ENCODE measurements at regions not wholly inside any gene's neighbourhood (a gene's known extent, or its start where the extent isn't known, plus 50 kb on each side); places are given as distances from the start of the nearest gene placed in this dataset.
"Not testable (repeated sequence)": the region's sequence is repeated elsewhere in the genome, so short reads cannot be mapped to it uniquely, and the experiment has no call there.

GRCh38 chr18:4631239-4631638 is 176.1 kb upstream of the DLGAP1 start:
- DNase-seq: no peak

- no peak for DNase-seq
Observed at GRCh38 chr18:4605212-4605611, 150.1 kb upstream of the DLGAP1 start.

DNA sequence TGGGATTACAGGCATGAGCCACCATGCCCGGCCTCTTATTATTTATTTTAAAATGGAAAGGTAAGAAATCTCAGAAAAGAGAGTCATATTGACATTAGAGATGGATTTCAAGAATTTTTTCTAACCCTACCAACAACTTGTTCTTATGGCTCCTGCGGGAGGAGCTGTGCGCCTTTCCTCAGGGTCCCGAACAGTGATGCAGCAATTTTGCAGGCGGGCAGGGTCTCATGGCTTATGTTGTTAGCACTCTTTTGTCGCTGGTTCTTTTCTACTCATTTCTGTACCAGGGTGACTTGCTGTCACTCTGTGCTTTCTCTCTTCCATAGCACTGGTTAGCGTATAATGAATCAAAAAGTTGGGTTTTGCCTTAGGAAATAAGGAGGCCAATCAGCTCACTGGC is 148.8 kb upstream of the DLGAP1 start:
- DNase-seq: no peak

DNA sequence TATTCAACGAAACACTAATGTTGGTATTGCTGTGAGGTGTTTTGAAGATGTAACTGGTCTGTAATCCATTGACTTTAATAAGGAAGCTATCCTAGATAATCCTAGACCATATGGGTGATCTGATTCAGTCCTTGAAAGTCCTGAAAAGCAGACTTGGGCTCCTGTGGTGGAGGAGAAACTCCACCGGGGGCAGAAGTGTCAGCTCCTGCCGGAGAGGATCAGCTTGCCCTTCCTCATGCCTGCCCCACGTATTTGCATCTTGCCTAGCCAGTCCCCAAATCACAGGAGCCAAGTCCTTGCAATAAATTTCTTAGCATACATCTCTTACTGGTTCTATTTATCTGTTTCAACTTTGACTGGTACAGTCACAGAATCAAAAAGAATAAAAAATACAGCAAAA is 144.2 kb upstream of the DLGAP1 start:
- DNase-seq: no peak

GRCh38 chr18:4597301-4597700 is 142.2 kb upstream of the DLGAP1 start:
- no peak for DNase-seq

- DNase-seq: no peak
Observed at GRCh38 chr18:4593895-4594294, 138.8 kb upstream of the DLGAP1 start.

DNA sequence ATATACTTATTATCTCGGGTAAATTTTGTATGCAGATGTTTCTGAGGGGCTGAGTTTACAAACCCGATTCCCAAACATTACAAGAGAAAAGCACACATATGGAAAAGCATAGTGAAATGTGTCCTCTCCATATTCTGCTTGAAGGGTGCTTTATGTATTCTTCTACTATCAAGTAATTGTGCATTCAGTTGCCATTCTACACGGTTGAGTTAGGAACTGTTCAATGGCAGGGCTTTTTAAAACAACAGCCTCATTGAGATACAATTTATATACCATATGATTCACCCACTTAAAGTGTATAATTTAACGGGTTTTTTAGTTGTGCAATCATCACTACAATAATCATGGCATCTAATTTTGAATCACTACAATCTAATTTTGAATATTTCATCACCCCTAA is 138.4 kb upstream of the DLGAP1 start:
- DNase-seq: no peak

DNA sequence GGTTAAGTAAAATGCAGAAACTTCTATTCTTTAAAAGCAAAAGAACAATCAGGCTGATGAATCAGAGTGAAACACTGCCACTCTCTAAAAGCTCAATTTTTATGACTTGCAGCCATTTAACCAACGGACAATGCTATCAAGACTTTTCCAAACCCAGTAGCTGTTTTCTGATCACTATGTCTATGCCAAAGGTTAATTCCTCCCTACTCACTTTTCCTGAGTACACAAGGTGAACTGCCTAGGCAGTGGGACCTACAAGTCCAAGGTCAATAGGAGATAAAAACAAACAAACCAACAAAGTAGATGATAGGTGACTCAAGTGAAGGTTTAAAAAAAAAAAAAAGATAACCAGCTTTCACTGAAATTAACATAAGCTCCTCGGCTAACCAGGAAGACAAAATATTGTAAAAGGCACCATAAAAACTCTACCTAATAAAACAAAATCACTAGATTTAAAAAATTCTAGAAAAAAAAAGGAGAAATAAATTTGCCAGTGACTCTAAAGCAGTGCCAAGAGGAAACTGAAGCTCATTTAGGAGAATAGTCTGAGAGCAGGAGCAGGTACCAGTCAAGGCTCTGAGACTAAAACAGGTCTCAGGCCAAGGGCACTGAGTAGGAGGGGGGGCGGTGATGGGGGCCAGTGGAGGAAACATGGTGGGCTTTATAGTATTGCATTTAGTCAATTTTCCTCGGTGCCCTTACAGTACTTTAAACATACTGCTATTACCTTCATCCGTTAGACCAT is 134.1 kb upstream of the DLGAP1 start:
- no peak for DNase-seq

DNA sequence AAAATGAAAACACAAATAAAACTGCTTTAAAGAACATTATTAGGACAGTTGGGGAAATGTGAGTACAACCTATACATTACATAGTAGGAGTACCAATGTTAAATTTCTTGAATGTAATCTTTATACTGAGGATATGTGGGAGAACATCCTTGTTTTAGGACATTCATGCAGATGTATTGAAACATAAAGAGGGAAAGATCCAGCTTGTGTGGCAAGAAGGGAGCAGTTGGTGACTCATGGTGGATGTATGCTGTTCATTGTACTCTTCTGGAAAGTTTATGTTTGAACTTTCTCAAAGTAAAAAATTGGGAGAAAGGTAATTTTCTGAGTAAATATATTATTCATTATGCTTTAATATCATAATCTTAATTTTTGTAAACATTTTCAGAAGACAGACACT is 132.1 kb upstream of the DLGAP1 start:
- no peak for DNase-seq

DNA sequence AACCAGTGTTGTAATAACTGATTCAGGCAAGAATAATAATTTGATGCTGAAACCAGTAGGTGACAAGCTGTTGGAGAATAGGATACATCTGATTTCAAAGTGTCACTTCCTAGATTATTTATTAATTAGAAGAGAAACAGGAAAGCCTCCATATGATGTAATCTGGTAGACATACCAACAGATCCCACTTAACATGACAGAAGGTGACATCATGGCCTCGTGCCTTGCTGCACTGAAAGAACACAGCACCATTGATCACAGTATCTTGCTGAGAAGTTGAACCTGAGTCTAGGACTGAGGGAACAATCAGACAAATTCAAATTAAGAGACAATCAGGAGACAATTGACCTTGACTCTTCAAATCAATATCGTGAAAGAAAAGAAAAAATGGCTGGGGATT is 131.6 kb upstream of the DLGAP1 start:
- DNase-seq: no peak

DNA sequence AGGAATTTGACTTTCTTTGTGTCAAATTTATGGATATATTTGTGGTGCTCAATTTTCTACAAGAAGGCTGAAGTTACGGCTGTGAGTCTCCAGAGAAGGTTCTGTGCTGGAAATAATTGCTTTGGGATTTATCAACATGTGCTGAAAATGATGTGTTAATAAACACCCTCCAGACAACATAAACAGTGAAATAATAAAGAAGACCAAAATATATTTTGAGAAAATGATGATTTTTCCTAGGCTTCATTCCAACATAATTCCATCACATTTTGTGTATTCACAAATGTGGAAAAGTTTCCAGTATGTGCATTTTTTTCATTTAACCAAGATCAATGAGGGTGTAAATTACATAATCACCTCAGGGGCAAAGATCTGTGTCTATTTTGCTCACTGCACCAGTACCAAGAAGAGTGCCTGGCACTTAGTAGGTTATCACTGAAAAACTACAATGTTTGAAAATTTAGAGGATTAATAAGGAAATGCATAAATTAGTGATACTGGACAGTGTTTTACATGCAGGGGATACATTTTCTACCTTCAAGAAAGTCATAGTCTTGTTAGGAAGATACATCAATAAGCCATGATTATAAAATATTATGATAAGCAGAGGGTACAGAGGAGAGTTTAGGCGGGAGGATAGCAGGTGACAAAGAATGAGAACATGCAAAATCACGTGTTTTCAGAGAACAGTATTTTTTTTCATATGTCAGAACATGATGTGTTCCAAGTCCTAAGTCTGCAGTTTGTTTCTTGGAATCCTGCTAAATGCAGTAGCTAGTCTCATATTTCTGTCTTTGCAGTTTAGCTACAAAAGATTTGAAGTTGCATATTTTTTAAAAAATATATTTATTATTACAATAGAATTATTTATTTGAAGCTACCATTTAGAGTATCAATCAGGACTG is 127.6 kb upstream of the DLGAP1 start:
- DNase-seq: no peak

DNA sequence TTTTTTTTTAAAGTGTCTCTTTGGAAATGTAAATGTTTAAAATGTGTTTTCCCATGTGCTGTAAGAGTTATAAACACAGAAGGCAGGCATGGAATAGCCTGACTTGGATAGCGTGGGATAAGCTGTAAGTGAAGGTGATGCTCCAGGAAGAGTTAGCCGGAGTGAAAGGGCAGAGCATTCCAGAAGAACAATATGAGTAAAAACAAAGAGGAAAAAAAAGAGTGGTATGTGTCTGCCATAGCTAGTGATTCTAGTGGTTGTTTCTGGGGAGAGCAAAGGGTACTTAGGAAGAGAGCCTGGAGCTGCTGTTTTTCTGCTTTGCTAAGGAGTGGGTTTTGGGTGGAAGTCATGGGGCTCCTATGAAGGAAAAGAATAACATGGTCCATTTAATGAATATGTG is 126.9 kb upstream of the DLGAP1 start:
- no peak for DNase-seq

DNA sequence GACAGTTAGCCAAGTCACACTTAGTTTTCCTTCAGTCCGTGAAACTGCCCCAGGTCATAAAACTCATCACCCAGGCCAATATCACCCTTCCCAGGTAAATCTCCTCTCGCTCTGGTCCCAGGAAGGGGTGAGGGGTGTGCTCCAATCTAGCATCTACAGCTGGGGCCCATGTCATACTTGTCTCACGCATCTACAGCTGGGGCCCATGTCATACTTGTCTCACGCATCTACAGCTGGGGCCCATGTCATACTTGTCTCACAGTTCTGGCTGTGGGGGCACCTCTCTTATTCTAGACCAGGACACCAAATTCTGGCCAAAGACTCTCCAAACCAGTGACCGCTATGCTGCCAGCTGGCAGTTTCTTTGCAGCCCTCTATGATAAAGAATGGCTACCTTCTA is 123.3 kb upstream of the DLGAP1 start:
- no peak for DNase-seq

DNA sequence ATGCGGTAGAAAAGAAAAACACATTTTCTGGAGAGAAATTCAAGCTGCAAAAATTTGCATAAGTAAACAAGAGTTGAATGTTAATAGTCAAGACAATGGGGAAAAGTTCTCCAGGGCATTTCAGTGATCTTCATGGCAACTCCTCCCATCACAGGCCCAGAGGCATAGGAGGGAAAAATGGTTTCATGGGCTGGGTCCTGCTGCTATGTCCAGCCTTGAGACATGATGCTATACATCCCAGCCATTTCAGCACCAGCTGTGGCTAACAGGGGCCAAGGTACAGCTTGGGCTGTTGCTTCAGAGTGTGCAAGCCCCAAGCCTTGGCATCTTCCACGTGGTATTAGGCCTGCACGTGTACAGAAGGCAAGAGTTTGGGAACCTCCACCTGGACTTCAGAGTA is 118.6 kb upstream of the DLGAP1 start:
- DNase-seq: no peak

DNA sequence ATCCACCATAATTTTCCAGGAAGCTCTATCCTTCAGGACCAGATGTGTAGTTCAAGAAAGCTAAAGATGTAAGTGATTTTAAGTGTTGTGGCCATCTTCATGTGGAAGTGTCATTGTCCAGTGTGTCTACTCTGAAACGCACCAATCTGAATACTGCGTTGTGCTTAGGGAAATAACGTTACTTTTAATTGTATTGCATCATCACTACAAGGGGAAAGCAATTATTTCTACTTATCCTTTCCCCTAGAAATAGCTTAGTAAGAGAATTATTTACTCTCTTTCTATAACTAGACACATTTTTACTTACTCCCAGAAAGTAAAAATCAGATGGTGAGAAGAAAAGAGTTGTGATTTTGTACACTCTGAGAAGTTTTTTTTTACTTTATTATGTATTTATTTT is 102.4 kb upstream of the DLGAP1 start:
- DNase-seq: no peak

- no peak for DNase-seq
Observed at GRCh38 chr18:4551001-4551360, 95.9 kb upstream of the DLGAP1 start.

DNA sequence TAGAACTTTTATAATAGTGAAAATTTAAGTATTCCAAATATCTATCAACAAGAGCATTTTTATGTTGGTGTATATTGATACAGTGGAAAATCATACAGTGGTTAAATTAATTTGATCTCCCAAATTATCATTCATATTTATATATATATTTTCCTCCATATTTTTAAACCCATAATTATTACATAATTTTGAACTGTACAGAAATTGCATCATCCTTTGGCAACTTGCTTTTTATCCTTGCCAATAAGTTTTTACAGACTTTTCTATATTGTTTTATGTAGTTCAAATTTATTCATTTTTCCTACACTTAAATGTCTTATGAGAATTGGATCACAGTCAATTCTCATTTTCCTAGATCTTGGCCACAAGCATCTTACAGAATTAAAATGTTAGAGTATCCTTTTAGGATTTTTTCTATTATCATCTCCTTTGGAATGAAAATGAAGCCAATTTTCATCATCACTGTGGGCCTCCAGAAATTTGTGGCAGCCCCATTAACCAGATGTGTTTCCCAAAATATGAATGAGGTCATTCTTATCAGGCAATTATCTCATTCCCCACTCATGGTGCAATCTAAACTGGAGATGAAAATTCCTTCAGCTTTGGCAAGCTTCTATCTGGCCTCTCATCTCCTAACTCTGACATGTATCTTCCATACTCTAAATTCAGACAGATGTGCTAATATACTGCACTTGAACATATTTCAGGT is 94.2 kb upstream of the DLGAP1 start:
- no peak for DNase-seq

GRCh38 chr18:4547126-4547525 is 92.0 kb upstream of the DLGAP1 start:
- no peak for DNase-seq

DNA sequence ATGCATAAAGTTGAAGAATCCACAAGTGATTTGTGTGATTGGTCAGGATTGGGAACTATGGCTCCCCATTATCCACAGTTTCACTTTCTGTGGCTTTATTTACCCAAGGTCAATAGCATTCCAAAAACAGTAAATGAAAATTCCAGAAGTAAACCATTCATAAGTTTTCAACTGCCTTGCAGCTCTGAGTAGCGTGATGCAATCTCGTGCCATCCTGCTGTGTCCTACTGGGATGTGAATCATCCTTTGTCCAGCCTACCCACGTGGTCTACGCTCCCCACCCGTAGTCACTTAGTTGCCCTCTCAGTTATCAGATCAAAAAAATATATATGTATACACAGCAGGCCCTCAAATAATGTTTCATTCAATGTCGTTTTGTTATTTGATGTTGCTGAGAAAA is 89.0 kb upstream of the DLGAP1 start:
- no peak for DNase-seq

DNA sequence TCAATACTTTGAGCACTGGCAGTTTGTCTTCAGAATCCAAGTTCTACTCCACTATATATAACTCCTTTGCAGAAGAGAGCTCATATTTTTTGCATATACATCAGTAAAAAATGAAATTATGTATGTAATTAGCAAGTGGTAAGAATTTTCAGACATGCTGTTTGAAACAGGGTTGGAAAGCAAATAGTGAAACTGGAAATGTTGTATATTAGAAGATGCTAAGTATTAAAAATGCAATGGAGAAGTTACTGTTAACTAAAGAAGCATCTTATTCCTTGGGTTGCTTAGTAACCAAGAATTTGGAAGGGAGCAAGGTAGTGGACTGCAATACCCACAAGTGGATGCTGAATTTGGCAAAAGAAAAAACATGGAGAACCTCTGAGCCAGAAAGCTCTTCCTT is 88.6 kb upstream of the DLGAP1 start:
- DNase-seq: no peak

DNA sequence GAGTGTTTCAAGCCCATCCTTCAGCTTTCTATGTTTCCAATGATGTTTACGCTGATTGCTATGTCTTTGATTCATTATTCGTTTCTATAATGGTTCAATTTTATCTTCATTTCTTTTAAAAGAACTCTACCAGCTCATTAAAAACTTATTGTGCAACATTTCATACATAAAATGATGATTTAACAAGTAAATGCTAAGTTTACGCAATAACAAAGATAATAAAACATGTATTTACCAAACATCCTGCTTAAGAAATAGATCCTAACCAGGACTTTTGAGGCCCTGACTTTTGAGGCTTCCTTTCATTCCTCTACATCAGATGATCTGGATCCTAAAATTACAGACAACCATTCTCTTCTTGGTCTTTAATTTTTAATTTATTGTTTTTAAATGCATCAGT is 86.5 kb upstream of the DLGAP1 start:
- no peak for DNase-seq

- DNase-seq: no peak
Observed at GRCh38 chr18:4536447-4536846, 81.3 kb upstream of the DLGAP1 start.

GRCh38 chr18:4528405-4528804 is 73.3 kb upstream of the DLGAP1 start:
- DNase-seq: no peak

GRCh38 chr18:4527826-4528225 is 72.7 kb upstream of the DLGAP1 start:
- not testable (repeated sequence) for DNase-seq

All from GDM1 (cell line).